Stomach (tissue), 4 donors: ENCODE measurements at regions not wholly inside any gene's neighbourhood (a gene's known extent, or its start where the extent isn't known, plus 50 kb on each side); places are given as distances from the start of the nearest gene placed in this dataset.

Experiments
- CTCF ChIP-seq, 7 experiments: fragments of 450-650 bp in 4 of 7; fragments of 200-600 bp in 3 of 7; sonication (generic) in 3 of 7; IDR thresholded peaks; one replicate each; pipeline ENCODE4 v1.5.1; 2016 to 2019; ENCODE audit warnings: antibody characterized with exemption in 7 of 7, control low read depth in 2 of 7, mild to moderate bottlenecking in 1 of 7
- EP300 ChIP-seq: sonication (generic); formaldehyde crosslinking; IDR thresholded peaks from one replicate; pipeline ENCODE4 v1.6.1; 2017; ENCODE audit warnings: antibody characterized with exemption
- POLR2A ChIP-seq, 4 donors: fragments of 450-650 bp; IDR thresholded peaks; one replicate each; pipeline ENCODE4 v1.6.1; 2016; ENCODE audit warnings: antibody characterized with exemption in 4 of 4, control low read depth in 2 of 4, mild to moderate bottlenecking in 1 of 4, moderate library complexity in 1 of 4
- POLR2AphosphoS5 ChIP-seq, 3 donors: sonication (generic); formaldehyde crosslinking; IDR thresholded peaks; one replicate each; pipeline ENCODE4 v1.6.1; 2016; ENCODE audit warnings: antibody characterized with exemption in 3 of 3

- TF ChIP-seq CTCF (IDR thresholded peaks at IDR 0.05): no peak
- no peak for TF ChIP-seq EP300
- no peak for TF ChIP-seq POLR2A (IDR thresholded peaks at IDR 0.05)
- TF ChIP-seq POLR2AphosphoS5 (IDR thresholded peaks at IDR 0.05): peak in 1 of 3 donors; percentile 62
Observed at GRCh38 chr14:89000007-89000942, 175.8 kb downstream of the TTC8 start.
